HepG2 (cell line): ENCODE measurements at regions not wholly inside any gene's neighbourhood (a gene's known extent, or its start where the extent isn't known, plus 50 kb on each side); places are given as distances from the start of the nearest gene placed in this dataset.

ENCODE experiments used
- CEBPB ChIP-seq: IDR thresholded peaks from 2 replicates; pipeline ENCODE4 v1.6.1; 2011; ENCODE audit warnings: low read depth, low read length, improper control_type of control experiment, borderline replicate concordance
- EZH2 ChIP-seq: conservative IDR thresholded peaks from 2 replicates; pipeline ENCODE4 v1.6.1; 2012; ENCODE audit warnings: mild to moderate bottlenecking, low read depth, low read length, moderate library complexity
- FOSL1 ChIP-seq: sonication (generic); formaldehyde crosslinking; IDR thresholded peaks from 2 replicates; pipeline ENCODE4 v1.9.0; 2021; ENCODE audit warnings: missing genetic modification reagents, borderline replicate concordance
- HNRNPUL1 ChIP-seq: fragments of 200-400 bp; formaldehyde crosslinking; IDR thresholded peaks from 2 replicates; pipeline ENCODE4 v1.6.1; 2017; ENCODE audit warnings: low read depth, mild to moderate bottlenecking, low read length, moderate library complexity
- JUNB ChIP-seq: sonication (generic); formaldehyde crosslinking; IDR thresholded peaks from 2 replicates; pipeline ENCODE4 v1.8.0; 2022; ENCODE audit warnings: missing genetic modification reagents, mild to moderate bottlenecking, borderline replicate concordance
- MXD1 ChIP-seq: sonication (generic); formaldehyde crosslinking; IDR thresholded peaks from 2 replicates; pipeline ENCODE4 v1.4.0; 2020; ENCODE audit warnings: mild to moderate bottlenecking, missing genetic modification reagents
- POLR2A ChIP-seq, 2 experiments: IDR thresholded peaks; 2 replicates each; pipeline ENCODE4 v1.6.1; 2011; ENCODE audit warnings: low read depth in 2 of 2, low read length in 2 of 2, mild to moderate bottlenecking in 1 of 2, moderate library complexity in 1 of 2; ENCODE audit not compliant: insufficient read depth in 1 of 2
- PRDM15 ChIP-seq: sonication (generic); formaldehyde crosslinking; IDR thresholded peaks from 2 replicates; pipeline ENCODE4 v1.4.0; 2020; ENCODE audit warnings: missing genetic modification reagents
- RFX3 ChIP-seq: IDR thresholded peaks from 2 replicates; pipeline ENCODE4 v1.6.1; 2016; ENCODE audit warnings: missing biosample characterization, missing genetic modification reagents
- TBX3 ChIP-seq: fragments of 450-650 bp; IDR thresholded peaks from 2 replicates; pipeline ENCODE4 v1.6.1; 2017; ENCODE audit warnings: antibody characterized with exemption, mild to moderate bottlenecking, inconsistent platforms, borderline replicate concordance
- ZNF3 ChIP-seq: IDR thresholded peaks from 2 replicates; pipeline ENCODE4 v1.7.0; 2017; ENCODE audit warnings: inconsistent platforms
- ZNF430 ChIP-seq: sonication (generic); formaldehyde crosslinking; IDR thresholded peaks from 2 replicates; pipeline ENCODE4 v1.9.0; 2021; ENCODE audit warnings: mild to moderate bottlenecking, missing genetic modification reagents
- TF ChIP-seq, protein P1 (sequence below): sonication (generic); formaldehyde crosslinking; IDR thresholded peaks from 2 replicates; pipeline ENCODE4 v1.4.0; 2020; ENCODE audit warnings: missing genetic modification reagents
- TF ChIP-seq, protein P2 (sequence below): sonication (generic); formaldehyde crosslinking; IDR thresholded peaks from 2 replicates; pipeline ENCODE4 v1.5.0; 2020; ENCODE audit warnings: mild to moderate bottlenecking, missing genetic modification reagents, moderate library complexity

GRCh38 chr2:183253441-183254130 lies 129.3 kb downstream of the NUP35 start:
- TF ChIP-seq FOSL1 (CRISPR knock-in tag) (no peak), ZNF3 (CRISPR knock-in tag) (no peak), TBX3 (no peak), PRDM15 (CRISPR knock-in tag) (no peak), ZNF430 (CRISPR knock-in tag) (no peak), JUNB (no peak), RFX3 (no peak), HNRNPUL1 (no peak), CEBPB (no peak), EZH2 (no peak), MXD1 (no peak), POLR2A (IDR thresholded peaks at IDR 0.05; ENCODE audit: insufficient read depth in 1 of 2, low read depth in 2 of 2, low read length in 2 of 2) (no peak)
- TF ChIP-seq, protein P1, sequence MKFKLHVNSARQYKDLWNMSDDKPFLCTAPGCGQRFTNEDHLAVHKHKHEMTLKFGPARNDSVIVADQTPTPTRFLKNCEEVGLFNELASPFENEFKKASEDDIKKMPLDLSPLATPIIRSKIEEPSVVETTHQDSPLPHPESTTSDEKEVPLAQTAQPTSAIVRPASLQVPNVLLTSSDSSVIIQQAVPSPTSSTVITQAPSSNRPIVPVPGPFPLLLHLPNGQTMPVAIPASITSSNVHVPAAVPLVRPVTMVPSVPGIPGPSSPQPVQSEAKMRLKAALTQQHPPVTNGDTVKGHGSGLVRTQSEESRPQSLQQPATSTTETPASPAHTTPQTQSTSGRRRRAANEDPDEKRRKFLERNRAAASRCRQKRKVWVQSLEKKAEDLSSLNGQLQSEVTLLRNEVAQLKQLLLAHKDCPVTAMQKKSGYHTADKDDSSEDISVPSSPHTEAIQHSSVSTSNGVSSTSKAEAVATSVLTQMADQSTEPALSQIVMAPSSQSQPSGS: no peak
- TF ChIP-seq, protein P2, sequence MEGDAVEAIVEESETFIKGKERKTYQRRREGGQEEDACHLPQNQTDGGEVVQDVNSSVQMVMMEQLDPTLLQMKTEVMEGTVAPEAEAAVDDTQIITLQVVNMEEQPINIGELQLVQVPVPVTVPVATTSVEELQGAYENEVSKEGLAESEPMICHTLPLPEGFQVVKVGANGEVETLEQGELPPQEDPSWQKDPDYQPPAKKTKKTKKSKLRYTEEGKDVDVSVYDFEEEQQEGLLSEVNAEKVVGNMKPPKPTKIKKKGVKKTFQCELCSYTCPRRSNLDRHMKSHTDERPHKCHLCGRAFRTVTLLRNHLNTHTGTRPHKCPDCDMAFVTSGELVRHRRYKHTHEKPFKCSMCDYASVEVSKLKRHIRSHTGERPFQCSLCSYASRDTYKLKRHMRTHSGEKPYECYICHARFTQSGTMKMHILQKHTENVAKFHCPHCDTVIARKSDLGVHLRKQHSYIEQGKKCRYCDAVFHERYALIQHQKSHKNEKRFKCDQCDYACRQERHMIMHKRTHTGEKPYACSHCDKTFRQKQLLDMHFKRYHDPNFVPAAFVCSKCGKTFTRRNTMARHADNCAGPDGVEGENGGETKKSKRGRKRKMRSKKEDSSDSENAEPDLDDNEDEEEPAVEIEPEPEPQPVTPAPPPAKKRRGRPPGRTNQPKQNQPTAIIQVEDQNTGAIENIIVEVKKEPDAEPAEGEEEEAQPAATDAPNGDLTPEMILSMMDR (CRISPR knock-in tag): no peak
